WERI-Rb-1 (cell line): ENCODE measurements at regions not wholly inside any gene's neighbourhood (a gene's known extent, or its start where the extent isn't known, plus 50 kb on each side); places are given as distances from the start of the nearest gene placed in this dataset.

Experiments used
- DNase-seq: peaks from one replicate; pipeline ENCODE4 v3.0.0-alpha.2; 2020
- H3K27ac ChIP-seq: fragments of 250-450 bp; sonication (Bioruptor Pico); 2 replicates; pipeline ENCODE4 v1.5.1; 2020; ENCODE audit warnings: mild to moderate bottlenecking, moderate library complexity
- H3K27me3 ChIP-seq: fragments of 250-450 bp; sonication (Bioruptor Pico); 2 replicates; pipeline ENCODE4 v1.5.1; 2021; ENCODE audit warnings: mild to moderate bottlenecking, low read depth, moderate library complexity; ENCODE audit not compliant: insufficient read depth, severe bottlenecking
- H3K36me3 ChIP-seq: fragments of 250-450 bp; sonication (Bioruptor Pico); 2 replicates; pipeline ENCODE4 v1.5.1; 2020; ENCODE audit warnings: mild to moderate bottlenecking, moderate library complexity
- H3K4me3 ChIP-seq: 2 replicates; pipeline ENCODE4 v1.5.1; 2011; ENCODE audit warnings: low read depth, mild to moderate bottlenecking, control low read depth, low read length
- H3K9me3 ChIP-seq: fragments of 250-450 bp; sonication (Bioruptor Pico); 2 replicates; pipeline ENCODE4 v1.5.1; 2021; ENCODE audit warnings: mild to moderate bottlenecking, moderate library complexity; ENCODE audit not compliant: severe bottlenecking
- CTCF ChIP-seq: IDR thresholded peaks from 2 replicates; pipeline ENCODE4 v1.5.1; 2011; ENCODE audit warnings: low read depth, mild to moderate bottlenecking, control low read depth, inconsistent platforms, low read length

- H3K27ac ChIP-seq = no peak overlapping the region
- no peak for TF ChIP-seq CTCF
- H3K27me3 ChIP-seq = peaks cover under 1% of the 10 kb centered on the region
- H3K4me3 ChIP-seq = no peak overlapping the region
- no peaks in the 10 kb centered on the region for H3K36me3 ChIP-seq
- no peaks in the 10 kb centered on the region for H3K9me3 ChIP-seq
- DNase-seq = no peak
Measured at GRCh38 chr21:22476726-22477646, 1478.8 kb downstream of the NCAM2 start.

DNA sequence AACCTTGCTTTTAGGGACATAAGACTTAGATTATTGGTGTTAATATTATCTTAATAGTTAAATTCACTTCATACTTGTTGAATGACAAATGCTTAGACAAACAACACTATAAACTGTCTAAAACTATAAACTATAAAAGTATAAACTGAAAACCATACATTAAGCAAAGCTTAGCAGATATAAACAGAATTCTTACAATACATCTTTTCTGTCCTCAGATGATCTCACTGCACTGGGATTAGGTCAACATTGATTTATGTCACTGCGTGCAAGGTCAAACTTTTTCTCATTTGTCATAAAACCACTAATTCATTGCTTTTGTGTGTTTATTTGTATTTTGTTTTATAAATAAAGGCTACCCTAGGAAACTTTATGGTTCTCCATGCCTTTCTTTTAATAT, 1491.8 kb downstream of the NCAM2 start:
- Histone ChIP-seq H3K4me3 (no peak overlapping the region), H3K27me3 (peaks cover 31% of the 10 kb centered on the region), H3K27ac (no peak overlapping the region), H3K36me3 (no peaks in the 10 kb centered on the region), H3K9me3 (no peaks in the 10 kb centered on the region)
- DNase-seq = no peak
- TF ChIP-seq CTCF = no peak

DNA sequence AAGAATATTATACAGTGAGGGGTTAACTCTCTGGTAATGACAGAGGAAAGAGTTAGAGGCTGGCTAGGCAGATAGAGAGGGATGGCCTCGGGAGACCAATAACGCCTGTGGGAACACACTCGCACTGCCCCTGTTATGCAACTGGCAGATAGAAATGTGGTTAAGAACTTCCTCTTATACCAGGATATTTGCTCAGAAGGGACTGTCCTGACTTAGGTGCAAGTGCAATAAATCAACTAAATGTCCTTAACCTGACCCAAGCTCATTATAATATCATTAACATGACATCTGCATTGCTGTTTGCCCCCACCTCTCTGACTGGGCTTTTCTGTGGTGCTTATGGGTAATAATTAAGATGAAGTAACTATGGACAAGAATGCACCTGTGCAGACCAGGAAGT, 1518.0 kb downstream of the NCAM2 start:
- no peak for DNase-seq
- peaks cover 31% of the 10 kb centered on the region for H3K27me3 ChIP-seq
- H3K9me3 ChIP-seq = no peaks in the 10 kb centered on the region
- H3K4me3 ChIP-seq = no peak overlapping the region
- TF ChIP-seq CTCF = no peak
- H3K36me3 ChIP-seq = no peaks in the 10 kb centered on the region
- no peak overlapping the region for H3K27ac ChIP-seq

DNA sequence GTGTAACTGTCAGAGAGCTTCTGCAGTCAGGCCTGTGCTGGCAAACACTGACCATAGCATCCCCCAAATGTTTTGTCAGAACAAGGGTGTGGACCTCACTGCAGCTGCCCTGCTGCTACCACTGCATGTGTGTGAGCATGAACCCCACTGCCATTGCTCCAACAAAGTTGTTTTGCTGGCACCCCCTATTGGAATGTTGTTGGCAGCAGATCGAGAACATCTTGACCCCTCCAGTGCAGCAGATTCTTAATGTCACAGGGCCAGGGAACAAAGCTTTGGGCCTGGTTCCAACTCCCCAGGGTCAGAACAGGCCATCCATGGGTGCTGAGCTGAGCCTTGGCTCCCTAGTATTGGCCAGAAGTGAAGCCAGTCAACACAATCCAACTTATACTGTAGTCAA, 1537.4 kb downstream of the NCAM2 start:
- H3K27me3 ChIP-seq = peaks cover 2% of the 10 kb centered on the region
- peaks cover 6% of the 10 kb centered on the region for H3K9me3 ChIP-seq
- no peak for TF ChIP-seq CTCF
- no peaks in the 10 kb centered on the region for H3K36me3 ChIP-seq
- H3K27ac ChIP-seq = no peak overlapping the region
- no peak overlapping the region for H3K4me3 ChIP-seq
- no peak for DNase-seq

DNA sequence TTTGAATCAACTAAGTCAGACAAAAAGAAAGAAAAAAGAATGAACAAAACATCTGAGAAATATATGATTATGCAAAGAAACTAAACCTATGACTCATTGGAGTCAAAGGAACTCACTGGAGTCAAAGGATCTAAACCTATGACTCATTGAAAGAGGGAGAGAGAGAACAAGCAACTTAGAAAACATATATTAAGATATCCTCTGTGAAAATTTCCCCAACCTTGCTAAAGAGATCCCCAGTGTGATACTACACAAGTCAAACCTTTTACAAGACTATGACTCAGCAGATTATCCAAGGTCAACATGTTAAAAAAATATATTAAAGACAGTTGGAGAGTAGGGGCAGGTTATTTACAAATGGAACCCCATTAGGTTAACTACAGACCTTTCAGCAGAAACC, 1538.3 kb downstream of the NCAM2 start:
- no peak for TF ChIP-seq CTCF
- no peak for DNase-seq
- H3K36me3 ChIP-seq = no peaks in the 10 kb centered on the region
- H3K27me3 ChIP-seq = no peaks in the 10 kb centered on the region
- peaks cover 6% of the 10 kb centered on the region for H3K9me3 ChIP-seq
- H3K27ac ChIP-seq = no peak overlapping the region
- H3K4me3 ChIP-seq = no peak overlapping the region
